ENCODE measurements at regions not wholly inside any gene's neighbourhood (a gene's known extent, or its start where the extent isn't known, plus 50 kb on each side); places are given as distances from the start of the nearest gene placed in this dataset.
"Not testable (repeated sequence)": the region's sequence is repeated elsewhere in the genome, so short reads cannot be mapped to it uniquely, and the experiment has no call there.

- DNase-seq = not testable (repeated sequence)
Observed at GRCh38 chr10:45056806-45057205, 56.1 kb downstream of the ZNF22 start.

DNA sequence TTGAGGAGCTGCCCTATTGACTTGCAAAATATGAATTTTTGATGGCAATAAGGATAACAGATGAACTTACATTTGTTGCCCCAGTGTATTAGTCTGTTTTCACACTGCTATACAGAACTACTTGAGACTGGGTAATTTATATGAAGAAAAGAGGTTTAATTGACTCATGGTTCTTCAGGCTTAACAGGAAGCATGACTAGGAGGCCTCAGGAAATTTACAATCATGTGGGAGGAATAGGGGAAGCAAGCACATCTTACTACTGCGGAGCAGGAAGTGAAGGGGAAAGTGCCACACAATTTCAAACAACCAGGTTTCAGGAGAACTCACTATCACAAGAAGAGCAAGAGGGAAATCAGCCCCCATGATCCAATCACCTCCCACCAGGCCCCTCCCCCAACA lies 57.9 kb downstream of the ZNF22 start:
- DNase-seq = no peak

DNA sequence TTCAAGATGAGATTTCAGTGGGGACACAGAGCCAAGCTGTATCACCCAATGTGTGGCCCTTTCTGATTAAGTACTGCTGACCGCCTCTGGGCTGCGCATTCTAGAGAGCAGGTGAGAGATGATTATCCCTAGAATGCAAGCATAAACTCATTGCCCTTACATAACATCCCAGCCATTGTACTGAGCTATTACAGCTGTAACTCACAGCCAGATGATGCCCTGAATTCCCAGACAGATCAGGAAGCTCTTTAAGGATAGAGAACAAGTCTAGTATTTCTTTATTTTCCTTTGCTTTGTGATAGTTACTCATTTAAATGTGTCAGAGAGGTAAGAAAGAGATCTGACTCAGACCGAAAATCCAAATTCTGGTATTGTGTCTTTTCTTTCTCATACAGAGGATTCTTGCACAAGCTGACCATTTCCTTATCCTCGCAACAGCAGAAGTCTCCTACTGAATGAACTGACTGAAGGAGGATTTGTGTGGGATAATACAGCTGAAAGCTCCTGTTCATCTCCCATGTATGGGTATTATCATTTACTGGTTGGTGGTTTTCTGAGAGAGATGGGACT lies 58.4 kb downstream of the ZNF22 start:
- no peak for DNase-seq

DNA sequence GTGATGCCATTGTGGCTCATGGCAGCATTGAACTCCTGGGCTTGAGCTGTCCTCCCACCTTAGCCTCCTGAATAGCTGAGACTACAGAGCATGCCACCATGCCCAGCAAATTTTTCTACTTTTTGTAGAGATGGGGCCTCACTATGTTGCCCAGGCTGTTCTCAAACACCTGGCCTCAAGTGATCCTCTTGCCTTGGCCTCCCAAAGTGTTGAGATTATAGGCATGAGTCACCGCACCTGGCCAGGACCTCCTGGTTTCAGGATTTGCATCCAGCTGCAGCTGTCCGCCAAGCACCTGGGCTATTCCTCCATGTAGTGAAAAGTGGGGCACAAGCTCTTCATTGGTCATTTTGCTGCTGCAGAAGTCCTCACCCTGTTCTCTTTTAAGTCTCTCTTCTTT lies 58.9 kb downstream of the ZNF22 start:
- DNase-seq = no peak

- no peak for DNase-seq
Observed at GRCh38 chr10:45061982-45062381, 61.3 kb downstream of the ZNF22 start.

DNA sequence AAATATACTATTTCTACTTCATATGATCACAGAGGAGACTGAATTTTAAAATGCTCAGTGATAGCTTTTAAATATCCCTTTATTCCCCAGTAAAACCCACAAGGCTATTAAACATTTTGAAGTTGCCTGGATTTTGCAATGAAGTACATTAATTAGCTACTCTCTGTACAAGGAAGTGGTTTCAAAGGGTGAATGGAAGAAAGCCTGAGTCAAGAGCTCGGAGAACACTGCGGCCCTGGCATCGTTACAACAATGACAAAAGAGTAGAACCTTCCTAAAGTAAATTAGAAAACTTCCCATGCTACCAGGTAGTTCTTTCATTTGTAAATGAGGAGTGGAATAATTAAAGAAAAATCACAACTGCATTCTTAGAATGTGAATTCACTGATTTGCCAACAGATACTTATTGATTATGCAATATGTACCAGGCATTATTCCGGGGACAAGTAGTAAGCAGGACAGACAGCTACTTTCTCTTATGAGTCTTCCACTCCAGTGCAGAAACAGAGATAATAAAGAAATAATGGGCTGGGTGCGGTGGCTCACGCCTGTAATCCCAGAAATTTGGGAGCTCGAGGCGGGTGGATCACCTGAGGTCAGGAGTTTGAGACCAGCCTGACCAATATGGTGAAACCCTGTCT lies 63.0 kb downstream of the ZNF22 start:
- no peak for DNase-seq

- DNase-seq = no peak
Observed at GRCh38 chr10:45064998-45065397, 64.3 kb downstream of the ZNF22 start.

GRCh38 chr10:45071043-45071813 lies 70.5 kb downstream of the ZNF22 start:
- DNase-seq = no peak

DNA sequence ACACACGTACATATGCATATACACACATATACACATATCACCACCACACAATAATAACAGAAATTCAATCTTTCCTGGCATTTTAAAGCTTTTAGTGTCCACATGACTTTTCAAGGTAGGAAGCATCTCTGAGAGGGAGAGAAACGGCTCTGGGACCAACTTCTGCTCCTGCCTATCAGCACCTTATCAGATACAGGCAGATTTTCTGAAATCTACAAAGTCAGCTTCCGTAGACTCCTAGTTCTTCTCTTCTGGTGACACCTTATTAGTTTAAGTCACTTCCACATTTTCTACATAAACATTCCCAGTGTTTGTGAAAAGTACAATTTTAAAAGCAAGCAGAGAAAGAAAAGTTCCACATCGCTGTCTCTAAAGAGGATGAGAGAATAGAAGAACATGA lies 74.5 kb downstream of the ZNF22 start:
- DNase-seq = no peak

DNA sequence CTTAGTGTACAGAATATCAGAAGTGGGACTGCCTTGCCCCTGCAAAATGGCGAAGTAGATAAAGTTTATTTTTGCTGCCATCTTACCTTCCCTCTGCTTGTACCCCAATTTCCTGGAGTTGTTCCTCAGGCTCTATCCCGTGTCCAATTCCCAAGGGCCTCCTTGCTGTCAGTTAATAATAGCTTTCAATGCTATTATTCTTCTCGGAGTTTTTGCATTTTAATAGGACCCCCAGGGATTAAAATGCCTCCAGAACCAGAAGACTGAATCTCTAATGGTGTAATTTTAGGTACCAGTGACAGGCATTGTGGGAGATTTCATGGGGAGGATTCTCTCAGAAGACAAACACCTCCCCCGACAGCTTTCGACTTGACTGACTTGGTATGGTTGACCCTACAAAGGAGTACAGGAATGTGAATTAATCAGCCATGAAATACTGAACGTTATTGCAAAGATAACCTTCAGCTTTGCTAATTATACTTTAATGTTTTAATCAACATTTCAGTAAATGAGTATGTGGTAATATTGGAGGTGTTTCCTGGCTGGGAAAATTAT lies 75.2 kb downstream of the ZNF22 start:
- DNase-seq = no peak

DNA sequence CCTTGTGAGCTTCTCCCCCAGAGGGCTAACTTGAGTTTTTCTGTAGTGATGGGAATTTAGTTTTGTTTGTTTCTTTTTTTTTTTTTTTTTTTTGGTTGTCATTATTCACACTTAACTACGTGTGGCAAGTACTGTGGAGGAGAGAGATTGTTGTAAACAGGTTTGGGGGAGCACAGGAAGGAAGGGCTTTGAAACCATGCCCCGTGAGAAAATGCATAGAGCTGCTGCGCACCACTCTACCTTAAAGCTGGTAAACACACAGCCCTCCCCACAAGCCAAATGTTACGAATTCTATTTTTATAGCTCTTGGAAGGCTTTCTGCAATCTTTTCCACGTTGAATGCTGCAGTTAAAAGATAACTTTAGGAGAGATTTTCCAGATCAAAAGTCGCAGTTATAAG lies 76.2 kb downstream of the ZNF22 start:
- DNase-seq = no peak

DNA sequence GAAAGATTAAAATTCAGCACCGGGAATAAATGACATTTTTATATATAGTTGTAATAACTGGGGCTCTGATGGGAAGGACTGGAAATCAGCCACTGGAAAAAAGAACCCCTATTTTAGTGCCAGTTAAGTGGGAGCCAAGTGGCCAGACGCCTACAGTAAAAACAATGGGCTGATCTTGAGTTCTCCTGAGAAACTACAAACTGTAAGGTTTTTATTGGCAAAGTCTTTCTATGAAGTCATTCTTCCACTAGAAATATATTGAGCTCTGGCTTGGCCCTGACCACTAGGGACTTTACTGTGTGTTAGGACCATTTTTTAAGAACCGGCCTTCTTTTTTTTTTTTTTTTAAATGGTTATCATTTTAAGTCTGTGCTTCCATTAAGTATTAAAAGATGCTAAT lies 79.6 kb downstream of the ZNF22 start:
- DNase-seq = no peak

- no peak for DNase-seq
Observed at GRCh38 chr10:45082176-45082575, 81.5 kb downstream of the ZNF22 start.

- no peak for DNase-seq
Observed at GRCh38 chr10:45091968-45092367, 91.2 kb downstream of the ZNF22 start.

DNA sequence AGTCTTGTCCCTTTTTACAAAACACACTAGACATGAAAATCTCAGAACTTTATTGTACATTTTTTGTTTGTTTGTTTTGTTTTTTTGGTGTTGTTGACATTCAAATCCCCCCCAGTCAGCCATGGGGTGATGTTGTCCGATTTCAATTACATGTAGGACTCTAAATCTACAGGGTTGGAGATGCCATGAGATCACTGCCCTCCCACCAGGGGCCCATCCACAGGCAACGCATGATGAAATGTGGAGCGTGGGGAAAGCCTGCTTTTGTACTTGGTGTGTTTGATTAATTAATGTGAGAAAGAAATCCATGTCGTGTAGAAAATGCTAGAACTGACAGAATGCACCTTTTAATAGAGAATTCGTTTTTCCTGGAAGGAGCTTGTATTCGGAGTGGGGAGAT lies 93.2 kb downstream of the ZNF22 start:
- no peak for DNase-seq

- DNase-seq = no peak
Observed at GRCh38 chr10:45095286-45095685, 94.6 kb downstream of the ZNF22 start.

DNA sequence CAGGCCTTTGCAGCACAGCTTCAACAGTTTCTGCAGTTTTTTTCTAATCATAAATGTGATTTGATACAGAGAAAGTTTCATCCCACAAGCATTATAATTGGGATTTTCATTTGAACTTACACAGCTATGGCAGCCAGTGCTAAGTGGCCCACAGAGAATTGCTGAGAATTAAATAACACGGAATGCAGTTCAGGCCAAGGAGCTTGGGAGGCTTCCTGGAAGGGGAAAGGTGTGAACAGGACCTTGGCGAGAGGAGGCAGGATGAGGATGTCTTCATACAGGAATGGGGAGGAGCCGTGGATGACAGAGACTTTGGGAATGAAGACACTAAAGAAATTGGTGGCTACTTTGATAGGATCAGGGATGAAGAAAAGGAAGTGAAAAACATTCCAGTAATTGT lies 95.3 kb downstream of the ZNF22 start:
- no peak for DNase-seq

DNA sequence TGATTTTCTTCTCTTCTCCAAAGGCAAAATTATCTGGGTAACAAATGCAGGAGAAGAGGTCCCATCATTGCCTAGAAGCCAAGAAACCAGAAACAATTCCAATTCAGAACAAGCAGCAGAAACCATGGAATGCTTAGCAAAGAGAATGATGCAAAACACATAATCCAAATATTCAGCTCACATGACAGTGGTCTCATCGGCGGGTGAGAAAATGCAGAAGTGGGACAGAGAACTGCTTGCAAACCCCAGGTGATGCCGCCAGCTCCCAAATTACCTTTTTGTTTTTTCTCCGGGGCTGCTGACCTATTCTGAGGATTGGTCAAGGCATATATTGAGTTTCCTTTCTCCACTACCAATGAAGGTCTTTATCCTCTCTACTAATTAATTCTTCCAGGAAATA lies 99.7 kb downstream of the ZNF22 start:
- DNase-seq = no peak

- no peak for DNase-seq
Observed at GRCh38 chr10:45104674-45105073, 104.0 kb downstream of the ZNF22 start.

DNA sequence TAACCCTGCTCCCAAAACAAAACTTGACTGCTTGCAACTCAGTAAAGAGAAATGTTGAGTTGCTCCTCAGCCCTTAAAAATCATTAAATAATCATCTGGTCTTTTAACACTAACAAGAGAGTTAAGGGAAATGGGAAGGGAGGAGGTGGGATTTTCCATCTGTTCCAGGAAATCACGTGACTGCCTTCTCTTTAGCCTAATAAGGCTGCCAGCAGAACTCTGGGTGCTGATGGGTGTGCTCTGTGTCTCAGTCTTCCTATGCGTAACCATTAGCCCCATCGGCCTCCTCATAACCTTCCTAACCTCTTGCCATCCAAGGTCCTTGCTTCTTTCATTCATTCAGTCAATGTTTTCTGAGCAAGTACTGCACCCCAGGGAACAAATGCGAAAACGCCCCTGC lies 104.6 kb downstream of the ZNF22 start:
- DNase-seq = not testable (repeated sequence)

DNA sequence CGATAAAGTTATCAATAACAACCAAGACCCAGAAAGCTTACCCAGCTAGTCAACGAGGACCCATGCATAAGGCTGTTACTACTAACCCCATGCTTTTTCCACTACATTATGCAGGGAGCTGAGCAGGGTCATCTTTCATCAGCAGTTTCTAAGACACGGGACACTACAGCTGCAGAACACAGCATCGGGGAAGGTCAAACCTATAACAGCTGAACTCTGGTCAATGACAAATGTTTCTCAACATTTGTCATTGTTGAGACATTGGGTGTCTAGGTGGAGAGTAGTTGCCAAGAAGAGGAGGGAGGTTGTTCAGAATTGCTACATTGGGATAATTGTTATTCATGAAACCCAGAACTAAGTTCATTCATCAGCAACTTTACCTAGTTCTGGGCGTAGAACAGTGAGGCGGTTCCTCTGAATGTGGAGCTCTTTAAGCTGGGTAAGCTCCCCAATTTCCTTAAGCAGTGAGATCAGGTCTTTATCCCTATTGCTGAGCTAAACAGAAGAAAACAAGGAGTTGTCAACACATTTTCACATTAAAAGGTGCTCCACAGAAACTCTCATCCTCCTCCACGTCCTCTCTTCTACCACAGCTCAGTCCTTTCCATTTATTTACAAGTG lies 105.6 kb downstream of the ZNF22 start:
- no peak for DNase-seq

GRCh38 chr10:45111509-45111908 lies 110.8 kb downstream of the ZNF22 start:
- no peak for DNase-seq

GRCh38 chr10:45117940-45118339 lies 117.2 kb downstream of the ZNF22 start:
- not testable (repeated sequence) for DNase-seq

DNA sequence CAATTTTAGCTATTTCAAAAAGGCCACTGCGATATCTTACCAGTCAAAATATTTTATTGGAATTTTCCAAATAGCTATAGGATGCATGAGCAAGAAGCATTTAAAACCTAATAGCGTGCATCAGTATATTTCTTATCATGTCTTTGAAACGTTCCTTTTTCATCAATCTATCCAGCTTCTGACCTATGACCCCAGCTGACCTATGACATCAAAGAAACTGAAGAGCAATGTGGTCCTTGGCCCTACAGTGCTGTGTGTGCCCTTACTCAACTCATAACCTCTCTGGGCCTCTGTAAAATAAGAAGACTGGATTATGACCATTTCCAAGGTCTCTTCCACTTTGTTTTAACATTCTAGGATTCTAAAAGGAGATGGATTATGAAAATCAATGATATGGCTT lies 118.2 kb downstream of the ZNF22 start:
- DNase-seq = no peak
